IgD-negative memory B cell (primary cell): ENCODE measurements at regions not wholly inside any gene's neighbourhood (a gene's known extent, or its start where the extent isn't known, plus 50 kb on each side); places are given as distances from the start of the nearest gene placed in this dataset.

Experiments used
- H3K27ac Mint-ChIP-seq, 3 donors: one replicate each; pipeline ENCODE4 v1.8.0; 2020 to 2022; ENCODE audit warnings: mild to moderate bottlenecking in 3 of 3, mixed read lengths in 3 of 3, moderate library complexity in 1 of 3
- H3K27me3 Mint-ChIP-seq: one replicate; pipeline ENCODE4 v1.8.0; 2021; ENCODE audit warnings: mixed read lengths
- H3K36me3 Mint-ChIP-seq: one replicate; pipeline ENCODE4 v1.8.0; 2020; ENCODE audit warnings: mild to moderate bottlenecking, mixed read lengths
- H3K4me1 Mint-ChIP-seq, 3 donors: one replicate each; pipeline ENCODE4 v1.8.0; 2020 to 2022; ENCODE audit warnings: mixed read lengths in 3 of 3, mild to moderate bottlenecking in 1 of 3
- H3K4me3 Mint-ChIP-seq, 4 donors: one replicate each; pipeline ENCODE4 v1.8.0; 2020 to 2022; ENCODE audit warnings: mild to moderate bottlenecking in 4 of 4, mixed read lengths in 4 of 4, moderate library complexity in 3 of 4
- H3K9me3 Mint-ChIP-seq, 3 donors: one replicate each; pipeline ENCODE4 v1.8.0; 2020 to 2021; ENCODE audit warnings: mixed read lengths in 3 of 3, mild to moderate bottlenecking in 1 of 3

DNA sequence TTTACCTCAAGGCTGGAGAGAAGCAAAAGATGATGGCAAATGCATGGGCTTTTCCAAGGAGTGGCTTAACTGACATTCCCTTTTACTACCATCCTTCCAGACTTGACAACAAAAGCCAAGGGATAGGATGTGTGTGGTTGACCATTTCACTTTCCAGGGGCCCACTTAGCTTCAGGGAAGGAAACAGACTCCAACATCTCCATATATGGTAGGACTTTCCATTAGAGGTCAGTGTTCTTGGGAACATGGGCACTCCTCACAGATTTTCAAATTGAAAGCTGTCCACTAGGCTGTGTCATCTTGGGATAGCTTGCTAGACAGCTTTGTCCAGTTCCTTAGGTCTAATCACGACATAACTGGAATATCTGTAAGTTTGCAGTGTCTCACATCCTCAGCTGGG lies 118.1 kb upstream of the NAMPT start:
- H3K36me3 Mint-ChIP-seq, result peaks cover 2% of the 10 kb centered on the region
- no peak overlapping the region for H3K27ac Mint-ChIP-seq
- peaks cover 4% of the 10 kb centered on the region for H3K27me3 Mint-ChIP-seq
- H3K4me3 Mint-ChIP-seq, result no peak overlapping the region
- peaks cover 0 to 3% (median 0%) of the 10 kb centered on the region in 3 donors for H3K4me1 Mint-ChIP-seq
- H3K9me3 Mint-ChIP-seq, result no peaks in the 10 kb centered on the region

DNA sequence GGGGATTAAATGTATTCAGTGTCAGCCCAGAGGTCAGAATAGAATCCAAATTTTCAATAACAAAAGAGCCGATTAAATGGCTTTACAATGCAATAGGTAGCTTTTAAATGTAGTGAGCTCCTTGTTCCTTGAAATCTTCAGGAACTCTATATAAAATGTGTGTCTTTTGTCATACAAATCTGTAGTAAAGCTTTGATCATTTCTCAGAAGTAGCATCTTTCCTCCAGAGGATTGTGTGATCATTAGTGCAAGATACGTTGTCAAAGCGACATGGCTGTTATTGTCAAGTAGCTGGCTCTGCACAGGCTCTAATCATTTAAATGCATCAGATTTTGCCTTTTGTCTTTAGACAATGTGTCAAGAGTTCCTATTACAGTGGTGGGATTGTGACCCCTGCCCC lies 116.1 kb upstream of the NAMPT start:
- no peaks in the 10 kb centered on the region for H3K9me3 Mint-ChIP-seq
- peaks cover 5% of the 10 kb centered on the region for H3K27me3 Mint-ChIP-seq
- H3K36me3 Mint-ChIP-seq, result peaks cover 2% of the 10 kb centered on the region
- H3K27ac Mint-ChIP-seq, result no peak overlapping the region
- H3K4me1 Mint-ChIP-seq, result peaks cover 0 to 2% (median 0%) of the 10 kb centered on the region in 3 donors
- no peak overlapping the region for H3K4me3 Mint-ChIP-seq

DNA sequence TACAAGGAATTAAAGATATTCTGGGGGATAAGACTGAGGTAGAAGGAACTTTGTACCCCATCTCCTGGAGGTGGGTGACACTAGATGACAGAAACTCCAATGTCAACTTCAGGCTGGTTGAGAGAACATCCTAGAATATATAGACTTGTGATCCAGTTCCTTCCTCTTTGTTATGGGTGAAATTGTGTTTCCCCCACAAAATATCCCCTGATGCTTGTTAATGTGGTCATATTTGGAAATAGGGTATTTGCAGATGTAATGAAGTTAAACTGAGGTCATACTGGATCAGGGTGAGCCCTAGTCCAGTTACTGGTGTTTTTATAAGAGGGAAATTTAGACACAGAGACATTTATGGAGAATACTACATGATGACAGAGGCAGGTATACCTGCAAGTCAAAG lies 114.0 kb upstream of the NAMPT start:
- peaks cover 2% of the 10 kb centered on the region for H3K36me3 Mint-ChIP-seq
- no peak overlapping the region for H3K4me3 Mint-ChIP-seq
- H3K4me1 Mint-ChIP-seq, result no peaks in the 10 kb centered on the region
- no peaks in the 10 kb centered on the region for H3K9me3 Mint-ChIP-seq
- peaks cover 11% of the 10 kb centered on the region for H3K27me3 Mint-ChIP-seq
- no peak overlapping the region for H3K27ac Mint-ChIP-seq

DNA sequence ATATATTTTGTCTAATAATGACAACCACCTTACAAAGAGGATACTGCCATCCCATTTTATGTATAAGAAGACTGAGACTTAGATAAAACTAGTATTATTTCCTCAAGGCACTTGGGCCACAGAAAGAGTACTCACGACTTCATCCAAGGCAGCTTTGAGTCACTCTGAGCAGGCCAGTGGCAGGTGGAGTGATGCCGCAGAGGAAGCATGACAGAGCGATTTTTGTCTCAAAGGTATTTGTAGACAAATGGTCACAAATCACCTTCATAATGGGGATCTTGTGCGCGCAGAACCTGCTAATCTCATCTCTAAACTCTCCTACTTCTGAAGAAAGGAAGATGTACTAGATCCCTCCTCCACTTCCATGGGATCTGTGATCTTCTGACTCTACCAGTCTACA lies 113.2 kb upstream of the NAMPT start:
- H3K27ac Mint-ChIP-seq, result peak overlapping the region in 1 of 3 donors; percentile 38
- H3K27me3 Mint-ChIP-seq, result peaks cover 11% of the 10 kb centered on the region
- peaks cover 2% of the 10 kb centered on the region for H3K36me3 Mint-ChIP-seq
- H3K4me3 Mint-ChIP-seq, result no peak overlapping the region
- H3K9me3 Mint-ChIP-seq, result no peaks in the 10 kb centered on the region
- no peaks in the 10 kb centered on the region for H3K4me1 Mint-ChIP-seq

DNA sequence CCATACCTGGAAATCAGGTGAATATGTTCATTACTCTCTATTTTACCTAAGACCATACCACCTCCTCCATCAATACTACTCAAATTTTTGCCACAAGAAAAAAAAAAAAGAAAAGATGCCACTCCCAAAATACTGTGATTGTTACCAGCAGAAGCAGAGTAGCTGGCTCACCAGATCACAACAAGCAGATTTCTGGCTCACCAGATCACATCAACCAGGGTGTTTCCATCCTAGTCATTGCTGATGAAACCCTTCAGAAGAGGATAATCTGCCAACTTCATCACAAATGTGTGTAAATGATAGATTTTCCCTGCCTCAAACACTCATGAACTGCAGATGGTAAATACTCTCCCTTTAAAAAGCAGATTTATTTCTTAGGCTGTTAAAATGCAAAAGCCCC lies 109.7 kb upstream of the NAMPT start:
- no peak overlapping the region for H3K27ac Mint-ChIP-seq
- no peaks in the 10 kb centered on the region for H3K36me3 Mint-ChIP-seq
- H3K9me3 Mint-ChIP-seq, result no peaks in the 10 kb centered on the region
- no peak overlapping the region for H3K4me3 Mint-ChIP-seq
- no peaks in the 10 kb centered on the region for H3K4me1 Mint-ChIP-seq
- peaks cover 16% of the 10 kb centered on the region for H3K27me3 Mint-ChIP-seq

- Mint-ChIP-seq H3K27me3 (peaks cover 15% of the 10 kb centered on the region), H3K27ac (no peak overlapping the region), H3K4me3 (no peak overlapping the region), H3K4me1 (no peaks in the 10 kb centered on the region), H3K36me3 (no peaks in the 10 kb centered on the region), H3K9me3 (no peaks in the 10 kb centered on the region)
Measured at GRCh38 chr7:106393564-106394251, 108.9 kb upstream of the NAMPT start.

GRCh38 chr7:106392590-106392989 lies 107.8 kb upstream of the NAMPT start:
- Mint-ChIP-seq H3K36me3 (no peaks in the 10 kb centered on the region), H3K4me3 (no peak overlapping the region), H3K27ac (no peak overlapping the region), H3K4me1 (no peaks in the 10 kb centered on the region), H3K27me3 (peaks cover 15% of the 10 kb centered on the region), H3K9me3 (no peaks in the 10 kb centered on the region)

DNA sequence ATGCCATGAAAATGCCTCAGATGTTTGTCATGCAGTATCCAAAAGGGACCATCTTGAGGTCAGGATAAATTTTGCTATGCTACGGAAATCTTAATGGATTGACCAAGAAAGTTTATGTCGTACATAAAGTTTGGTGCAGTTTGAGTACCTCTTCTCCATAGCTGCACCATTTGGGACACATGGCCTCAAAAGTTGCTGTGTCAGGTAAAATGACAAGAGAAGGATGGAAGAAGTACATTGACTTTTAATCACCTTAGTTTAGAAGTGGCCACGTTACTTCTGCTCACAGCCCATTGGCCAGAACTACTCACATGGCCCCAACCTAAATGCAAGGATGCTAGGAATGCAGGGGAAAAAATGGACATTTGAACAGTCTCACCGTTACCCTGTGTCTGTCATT lies 107.4 kb upstream of the NAMPT start:
- Mint-ChIP-seq H3K27me3 (peaks cover 15% of the 10 kb centered on the region), H3K4me3 (no peak overlapping the region), H3K9me3 (no peaks in the 10 kb centered on the region), H3K4me1 (no peaks in the 10 kb centered on the region), H3K36me3 (no peaks in the 10 kb centered on the region), H3K27ac (no peak overlapping the region)

DNA sequence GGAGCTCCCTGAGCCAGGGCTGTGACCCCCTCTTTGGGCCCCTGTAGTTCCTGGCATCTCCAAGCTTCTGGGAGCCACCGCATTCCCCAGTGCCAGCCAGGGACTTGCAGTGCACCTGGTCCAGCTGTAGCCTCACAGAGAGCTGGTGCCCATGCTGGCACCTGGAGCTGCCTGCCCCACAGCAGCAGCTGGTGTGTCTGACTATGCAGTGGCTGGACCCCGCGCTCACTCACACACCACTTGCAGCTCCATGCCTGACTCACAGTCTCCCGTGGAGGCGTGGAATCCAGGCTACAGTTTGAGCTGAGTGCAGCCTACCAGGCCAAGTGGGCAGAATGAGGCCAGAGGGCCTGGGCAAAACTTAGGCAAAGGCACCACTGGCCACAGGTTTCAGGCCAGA lies 102.2 kb upstream of the NAMPT start:
- no peaks in the 10 kb centered on the region for H3K9me3 Mint-ChIP-seq
- no peaks in the 10 kb centered on the region for H3K36me3 Mint-ChIP-seq
- no peak overlapping the region for H3K4me3 Mint-ChIP-seq
- H3K27ac Mint-ChIP-seq, result no peak overlapping the region
- peaks cover 10% of the 10 kb centered on the region for H3K27me3 Mint-ChIP-seq
- H3K4me1 Mint-ChIP-seq, result no peaks in the 10 kb centered on the region

DNA sequence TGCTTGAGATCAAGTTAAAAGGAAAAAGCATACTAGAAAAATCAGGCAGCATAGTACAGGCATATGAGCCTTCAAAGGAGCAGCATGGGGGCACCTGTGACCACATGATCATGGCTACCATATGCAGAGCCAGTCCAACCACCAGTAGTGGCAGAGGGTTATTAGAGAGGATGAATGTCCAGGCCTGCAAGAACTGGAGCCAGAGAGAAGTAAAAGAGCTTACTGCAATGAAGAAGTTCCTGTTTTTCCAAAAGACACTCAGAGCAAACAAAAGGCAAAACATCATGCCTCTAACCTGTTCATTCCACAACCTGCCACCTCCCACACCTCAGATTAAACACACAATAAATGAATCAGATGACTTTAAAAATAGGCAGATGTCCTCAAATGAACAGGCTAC lies 99.6 kb upstream of the NAMPT start:
- Mint-ChIP-seq H3K4me1 (no peaks in the 10 kb centered on the region), H3K27ac (no peak overlapping the region), H3K36me3 (no peaks in the 10 kb centered on the region), H3K27me3 (peaks cover 3% of the 10 kb centered on the region), H3K4me3 (no peak overlapping the region), H3K9me3 (no peaks in the 10 kb centered on the region)

DNA sequence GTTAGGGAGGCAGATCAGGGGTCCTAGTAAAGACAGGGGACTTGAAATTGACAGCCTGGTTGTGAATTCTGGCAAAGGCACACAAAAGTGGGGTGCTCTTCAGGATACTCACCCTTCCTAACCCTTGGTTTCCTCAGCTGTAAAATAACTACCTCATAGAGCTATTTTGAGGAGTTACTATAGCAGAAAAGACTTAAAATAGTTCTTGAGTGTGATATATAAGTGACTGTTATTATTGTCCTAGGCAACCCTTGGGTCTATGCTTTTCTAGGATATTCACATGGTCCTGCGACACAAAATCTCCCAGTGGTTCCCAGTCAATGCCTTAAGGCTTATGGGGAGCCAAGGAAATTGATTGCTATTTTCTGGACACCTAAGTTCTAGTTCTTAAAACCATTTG lies 98.1 kb upstream of the NAMPT start:
- Mint-ChIP-seq H3K9me3 (no peaks in the 10 kb centered on the region), H3K4me1 (no peaks in the 10 kb centered on the region), H3K36me3 (no peaks in the 10 kb centered on the region), H3K27ac (no peak overlapping the region), H3K27me3 (peaks cover 3% of the 10 kb centered on the region), H3K4me3 (no peak overlapping the region)

- H3K4me1 Mint-ChIP-seq, result no peaks in the 10 kb centered on the region
- H3K27ac Mint-ChIP-seq, result no peak overlapping the region
- peaks cover 3% of the 10 kb centered on the region for H3K27me3 Mint-ChIP-seq
- H3K9me3 Mint-ChIP-seq, result no peaks in the 10 kb centered on the region
- no peaks in the 10 kb centered on the region for H3K36me3 Mint-ChIP-seq
- no peak overlapping the region for H3K4me3 Mint-ChIP-seq
Measured at GRCh38 chr7:106382129-106382528, 97.3 kb upstream of the NAMPT start.

- Mint-ChIP-seq H3K27ac (no peak overlapping the region), H3K36me3 (no peaks in the 10 kb centered on the region), H3K27me3 (peaks cover 3% of the 10 kb centered on the region), H3K4me1 (no peaks in the 10 kb centered on the region), H3K4me3 (no peak overlapping the region), H3K9me3 (no peaks in the 10 kb centered on the region)
Measured at GRCh38 chr7:106381252-106381651, 96.5 kb upstream of the NAMPT start.

DNA sequence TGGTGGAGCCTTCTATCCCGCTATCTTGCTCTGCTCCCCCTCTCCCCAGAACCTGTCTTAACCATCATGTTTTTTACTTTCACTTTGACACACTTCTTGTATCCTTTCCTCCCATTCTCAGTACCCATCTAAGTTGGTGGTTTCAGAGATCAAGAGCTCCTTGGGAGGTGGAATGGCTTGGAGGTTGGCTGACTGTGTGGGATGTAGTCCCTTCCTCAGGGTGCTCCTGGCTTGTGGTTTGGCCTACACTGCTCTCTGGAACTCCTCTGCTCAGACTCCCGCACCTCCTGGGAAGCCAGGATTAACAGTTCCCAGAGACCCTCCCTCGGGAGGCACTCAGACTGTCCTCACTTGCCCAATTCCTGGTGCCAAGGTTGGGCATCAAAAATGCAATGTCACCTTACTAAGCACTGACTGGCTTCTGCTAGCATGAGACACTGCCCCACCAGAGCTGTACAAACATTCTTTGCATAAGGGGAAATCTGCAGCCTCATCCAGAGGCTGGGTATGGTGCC lies 93.1 kb upstream of the NAMPT start:
- no peaks in the 10 kb centered on the region for H3K27me3 Mint-ChIP-seq
- H3K4me1 Mint-ChIP-seq, result no peaks in the 10 kb centered on the region
- no peaks in the 10 kb centered on the region for H3K9me3 Mint-ChIP-seq
- no peak overlapping the region for H3K4me3 Mint-ChIP-seq
- H3K36me3 Mint-ChIP-seq, result no peaks in the 10 kb centered on the region
- no peak overlapping the region for H3K27ac Mint-ChIP-seq

DNA sequence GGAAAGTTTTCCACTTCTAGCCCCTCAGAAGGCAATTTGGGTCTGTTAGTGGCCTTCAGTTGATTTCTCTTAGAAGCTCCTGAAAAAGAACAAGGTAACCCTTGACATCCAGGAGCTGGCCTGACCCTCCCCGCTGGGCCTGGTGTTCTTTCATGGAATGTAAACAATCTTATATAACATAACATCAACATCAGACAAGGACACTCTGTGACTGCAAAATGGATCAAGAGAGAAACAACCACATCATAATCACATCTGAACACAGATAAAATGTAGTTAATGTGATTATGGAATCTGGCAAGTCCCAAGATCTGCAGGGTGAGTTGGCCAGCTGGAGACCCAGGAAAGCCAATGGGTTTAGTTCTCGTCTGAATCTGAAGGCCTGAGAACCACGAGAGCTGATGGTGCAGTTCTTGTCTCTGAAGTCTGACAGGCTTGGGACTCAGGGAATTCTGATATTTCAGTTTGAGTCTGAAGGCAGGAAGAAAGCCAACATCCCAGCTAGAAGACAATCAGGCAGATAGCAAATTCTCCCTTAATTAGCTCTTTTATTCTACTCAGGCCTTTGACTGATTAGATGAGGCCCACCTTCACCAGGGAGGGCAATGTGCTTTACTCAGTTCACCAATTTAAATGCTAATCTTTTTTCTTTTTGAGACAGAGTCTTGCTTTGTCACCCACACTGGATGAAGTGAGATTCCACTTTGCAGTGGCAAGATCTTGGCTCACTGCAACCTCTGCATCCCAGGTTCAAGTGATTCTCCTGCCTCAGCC lies 91.4 kb upstream of the NAMPT start:
- H3K27me3 Mint-ChIP-seq, result no peaks in the 10 kb centered on the region
- no peak overlapping the region for H3K27ac Mint-ChIP-seq
- H3K4me3 Mint-ChIP-seq, result no peak overlapping the region
- H3K4me1 Mint-ChIP-seq, result no peaks in the 10 kb centered on the region
- no peaks in the 10 kb centered on the region for H3K36me3 Mint-ChIP-seq
- no peaks in the 10 kb centered on the region for H3K9me3 Mint-ChIP-seq

DNA sequence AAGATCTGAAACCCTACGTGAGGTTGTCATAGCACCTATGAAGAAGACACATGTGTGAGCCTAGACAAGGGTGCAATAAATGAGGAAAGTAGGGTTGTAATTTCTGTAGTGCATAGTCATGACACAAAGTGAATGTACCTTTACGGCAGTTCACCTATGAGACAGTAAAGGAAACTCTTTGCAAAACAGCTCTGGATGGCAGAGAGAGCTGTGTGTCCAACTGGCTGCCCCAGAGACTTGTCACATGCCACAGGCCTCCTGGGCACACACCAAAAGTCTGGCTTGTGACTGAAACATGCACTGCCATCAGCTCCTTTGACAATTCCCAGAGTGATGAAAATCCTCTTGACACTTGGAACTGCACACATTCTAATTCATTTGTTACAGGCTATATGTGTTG lies 90.7 kb upstream of the NAMPT start:
- H3K27ac Mint-ChIP-seq, result no peak overlapping the region
- no peak overlapping the region for H3K4me3 Mint-ChIP-seq
- H3K9me3 Mint-ChIP-seq, result no peaks in the 10 kb centered on the region
- no peaks in the 10 kb centered on the region for H3K4me1 Mint-ChIP-seq
- H3K27me3 Mint-ChIP-seq, result no peaks in the 10 kb centered on the region
- no peaks in the 10 kb centered on the region for H3K36me3 Mint-ChIP-seq
